Fibroblast of pulmonary artery (primary cell): ENCODE measurements at regions not wholly inside any gene's neighbourhood (a gene's known extent, or its start where the extent isn't known, plus 50 kb on each side); places are given as distances from the start of the nearest gene placed in this dataset.

Experiments used
- DNase-seq: peaks from one replicate; pipeline ENCODE4 v3.0.0-alpha.2; 2010; ENCODE audit warnings: low read depth
- H3K4me3 ChIP-seq: replicated peaks from 2 replicates; pipeline ENCODE4 v1.5.1; 2011; ENCODE audit warnings: low read depth, mild to moderate bottlenecking, control low read depth, low read length, moderate library complexity
- TF ChIP-seq, protein P1 (sequence below): IDR thresholded peaks from 2 replicates; pipeline ENCODE4 v1.5.1; 2011; ENCODE audit warnings: mild to moderate bottlenecking, control low read depth, low read length, inconsistent platforms; ENCODE audit errors: missing control alignments

DNA sequence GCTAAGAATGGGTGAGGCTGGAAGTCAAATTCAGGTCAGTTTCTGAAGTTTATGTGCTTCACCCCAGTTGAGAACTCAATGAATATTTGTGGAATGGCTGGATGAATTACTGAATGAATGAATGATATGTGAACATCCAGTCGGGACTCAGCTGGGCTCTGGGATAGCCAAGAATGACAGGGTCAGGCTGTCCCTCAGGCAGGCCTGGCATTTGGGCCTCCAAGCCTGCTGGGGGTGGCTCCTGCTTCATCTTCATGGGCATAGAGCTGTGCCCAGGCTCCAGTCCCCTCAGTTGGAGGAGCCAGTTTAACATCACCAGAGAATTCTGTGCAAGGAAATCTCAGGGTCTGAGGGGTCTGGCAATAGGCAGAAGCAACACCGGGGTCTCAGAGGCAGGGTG lies 185.8 kb downstream of the PHETA1 start:
- TF ChIP-seq, protein P1, sequence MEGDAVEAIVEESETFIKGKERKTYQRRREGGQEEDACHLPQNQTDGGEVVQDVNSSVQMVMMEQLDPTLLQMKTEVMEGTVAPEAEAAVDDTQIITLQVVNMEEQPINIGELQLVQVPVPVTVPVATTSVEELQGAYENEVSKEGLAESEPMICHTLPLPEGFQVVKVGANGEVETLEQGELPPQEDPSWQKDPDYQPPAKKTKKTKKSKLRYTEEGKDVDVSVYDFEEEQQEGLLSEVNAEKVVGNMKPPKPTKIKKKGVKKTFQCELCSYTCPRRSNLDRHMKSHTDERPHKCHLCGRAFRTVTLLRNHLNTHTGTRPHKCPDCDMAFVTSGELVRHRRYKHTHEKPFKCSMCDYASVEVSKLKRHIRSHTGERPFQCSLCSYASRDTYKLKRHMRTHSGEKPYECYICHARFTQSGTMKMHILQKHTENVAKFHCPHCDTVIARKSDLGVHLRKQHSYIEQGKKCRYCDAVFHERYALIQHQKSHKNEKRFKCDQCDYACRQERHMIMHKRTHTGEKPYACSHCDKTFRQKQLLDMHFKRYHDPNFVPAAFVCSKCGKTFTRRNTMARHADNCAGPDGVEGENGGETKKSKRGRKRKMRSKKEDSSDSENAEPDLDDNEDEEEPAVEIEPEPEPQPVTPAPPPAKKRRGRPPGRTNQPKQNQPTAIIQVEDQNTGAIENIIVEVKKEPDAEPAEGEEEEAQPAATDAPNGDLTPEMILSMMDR = no peak

DNA sequence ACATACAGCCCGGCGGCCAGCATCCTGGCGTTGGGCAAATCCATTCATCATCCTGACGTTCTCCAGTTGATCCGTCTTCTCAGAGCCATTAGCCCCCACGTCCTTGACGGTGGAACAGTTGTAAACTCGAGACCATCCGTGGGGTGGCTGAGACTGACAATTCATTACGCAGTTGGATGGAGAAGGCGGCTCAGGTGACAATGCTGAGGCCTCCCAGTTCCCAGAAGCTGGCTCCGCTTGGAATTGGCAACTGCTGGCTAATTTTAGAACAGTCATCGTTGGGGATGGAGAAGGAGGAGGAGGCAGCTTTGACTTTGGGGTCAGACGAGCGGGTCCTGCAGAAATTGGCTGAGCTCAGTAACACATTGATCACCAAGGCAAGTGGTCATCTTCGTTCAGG lies 186.5 kb downstream of the PHETA1 start:
- DNase-seq = no peak
- TF ChIP-seq, protein P1 = no peak
- H3K4me3 ChIP-seq = no peak overlapping the region

More for the DNA sequence above, 185.8 kb downstream of the PHETA1 start:
- H3K4me3 ChIP-seq = no peak overlapping the region
- no peak for DNase-seq

DNA sequence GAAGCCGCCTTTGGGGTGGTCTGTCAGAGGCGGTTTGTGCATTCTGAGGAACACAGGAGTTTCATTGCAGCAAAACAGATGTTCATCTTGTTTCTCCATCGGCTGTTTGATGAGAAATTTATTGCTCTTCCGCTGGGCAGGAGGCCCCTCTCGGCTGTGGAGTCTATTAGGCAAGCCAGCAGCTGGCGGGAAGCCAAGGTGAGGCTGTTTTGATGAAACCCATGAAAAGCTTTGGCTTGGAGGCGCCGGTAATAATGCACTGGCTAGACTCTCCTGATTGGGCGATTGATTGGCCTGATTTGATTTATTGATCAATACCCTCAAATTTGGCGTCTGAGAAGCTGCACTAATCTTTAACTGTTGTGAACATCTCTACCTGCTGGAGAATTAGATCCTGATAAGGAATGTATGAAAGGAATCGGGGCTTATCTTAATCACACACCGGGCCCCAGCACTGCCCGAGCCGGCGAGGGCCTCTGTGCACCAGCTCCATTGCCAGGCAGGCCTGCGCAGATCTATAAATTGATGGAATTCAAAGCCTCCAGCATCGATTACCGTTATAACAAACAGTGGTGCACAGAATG lies 187.7 kb downstream of the PHETA1 start:
- peak; percentile 63 for DNase-seq
- H3K4me3 ChIP-seq = no peak overlapping the region
- TF ChIP-seq, protein P1 = no peak

DNA sequence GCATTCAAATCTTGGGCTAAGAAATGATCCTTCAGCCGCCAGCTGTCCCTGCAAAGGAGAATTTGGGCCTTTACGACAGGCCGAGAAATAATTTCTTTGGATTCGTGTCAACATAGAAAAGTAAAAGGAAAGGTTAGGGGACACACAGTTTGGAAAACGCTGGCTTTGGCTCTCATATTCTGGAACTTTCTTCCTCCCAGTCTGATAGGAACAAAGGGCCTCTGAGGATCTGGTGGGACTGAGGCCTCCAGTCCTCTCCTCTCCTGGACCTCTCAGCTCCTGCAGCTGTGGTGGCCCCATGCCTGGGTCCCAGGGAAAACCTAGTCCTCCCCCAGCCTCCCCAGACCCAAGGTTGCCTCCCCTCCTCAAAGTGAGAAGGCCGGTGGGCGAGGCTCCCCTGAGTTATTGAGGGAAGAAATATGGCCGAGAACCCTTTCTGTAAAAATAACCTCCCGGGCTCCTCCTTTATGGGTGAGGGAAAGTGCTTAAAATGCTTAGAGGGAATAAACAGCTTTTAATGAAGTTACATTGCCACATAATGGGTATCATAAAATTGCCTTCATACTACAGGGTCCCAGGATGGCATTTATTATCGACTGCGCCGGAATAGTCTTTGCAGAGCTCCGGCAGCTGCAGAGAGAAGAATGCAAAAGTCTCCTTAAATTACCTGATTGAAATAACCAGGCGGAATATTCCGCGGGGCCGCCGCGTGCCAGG lies 188.3 kb downstream of the PHETA1 start:
- H3K4me3 ChIP-seq = no peak overlapping the region
- no peak for DNase-seq
- TF ChIP-seq, protein P1 = no peak

DNA sequence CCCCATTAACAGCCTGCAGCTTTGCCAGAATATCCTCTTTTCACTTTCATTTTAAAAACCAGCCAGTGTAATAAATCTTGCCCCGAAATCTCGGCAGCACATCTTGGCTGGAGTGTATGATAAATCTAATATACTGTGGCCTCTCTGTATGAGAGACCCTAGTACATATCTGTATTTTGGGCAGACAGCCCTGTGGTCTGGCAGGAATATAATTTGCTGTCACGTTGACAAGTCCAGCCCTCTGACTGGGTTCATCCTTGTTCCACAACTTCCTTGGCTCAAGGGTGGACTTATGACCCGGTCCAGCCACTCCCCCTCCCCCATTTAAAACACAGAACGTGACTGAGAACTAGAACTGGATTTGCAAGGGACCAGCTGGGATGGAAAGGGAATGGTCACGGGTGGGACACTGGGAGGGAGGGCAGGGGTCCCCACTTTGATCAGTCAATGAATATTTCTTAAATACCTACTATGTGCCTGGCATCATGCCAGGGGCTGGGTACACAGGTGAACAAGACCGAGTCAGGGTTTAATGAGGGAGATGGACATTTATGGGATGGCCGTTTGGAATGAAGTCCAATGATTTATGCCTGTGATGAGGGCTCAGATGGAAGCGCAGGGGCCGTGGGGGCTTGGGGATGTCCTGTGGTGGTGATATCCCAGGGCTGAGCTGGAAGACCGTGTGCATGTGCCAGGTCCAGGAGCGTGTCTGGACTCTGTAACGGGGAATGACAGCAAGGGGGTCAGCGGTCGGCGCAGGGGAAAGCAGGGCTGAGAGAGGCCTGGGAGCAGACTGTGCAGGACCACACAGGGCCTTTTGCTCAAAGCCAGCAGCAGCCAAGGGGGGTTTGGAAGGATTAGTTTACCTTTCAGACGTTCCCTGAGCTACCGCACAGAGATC lies 190.5 kb downstream of the PHETA1 start:
- H3K4me3 ChIP-seq = no peak overlapping the region
- DNase-seq = no peak
- TF ChIP-seq, protein P1 = no peak

DNA sequence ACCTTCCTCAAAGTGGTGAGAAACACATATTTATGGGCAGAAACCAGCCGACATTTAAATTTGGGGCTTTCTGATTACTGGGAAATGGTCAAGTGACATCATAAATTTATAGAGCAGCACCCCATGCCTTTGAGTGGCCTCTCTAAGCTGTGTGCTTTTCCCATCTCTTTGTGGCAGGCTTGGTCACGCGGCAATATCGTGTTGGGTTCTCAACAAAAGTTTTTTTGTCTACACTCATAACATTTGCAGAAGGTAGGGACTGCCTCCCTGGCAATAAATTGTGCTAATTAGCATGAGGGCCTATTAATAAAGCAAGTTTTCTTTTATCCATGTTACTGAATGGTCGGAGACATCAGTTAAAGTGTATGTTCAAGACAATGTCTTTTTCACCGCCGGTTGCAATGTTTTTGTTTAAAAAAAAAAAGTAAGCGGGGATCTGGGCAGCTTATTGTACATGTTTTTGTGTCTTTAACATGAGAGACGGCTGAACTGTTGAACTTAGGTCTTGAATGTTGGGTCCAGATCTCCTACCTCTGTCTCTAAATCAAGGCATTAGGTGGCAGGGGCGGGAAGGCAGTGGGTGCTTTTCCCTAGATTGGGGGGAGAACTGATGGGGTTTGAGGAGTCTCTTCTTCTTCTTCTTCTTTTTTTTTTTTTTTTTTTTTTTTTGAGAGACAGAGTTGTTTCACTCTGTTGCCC lies 193.3 kb downstream of the PHETA1 start:
- no peak overlapping the region for H3K4me3 ChIP-seq
- DNase-seq = no peak
- TF ChIP-seq, protein P1 = no peak
